LNCaP clone FGC (cell line): ENCODE measurements at regions not wholly inside any gene's neighbourhood (a gene's known extent, or its start where the extent isn't known, plus 50 kb on each side); places are given as distances from the start of the nearest gene placed in this dataset.
A peak's percentile ranks its signal among the peaks of the same experiment; 100 is the strongest.

ENCODE experiments used
- DNase-seq: peaks from one replicate; pipeline ENCODE4 v3.0.0-alpha.2; 2011; ENCODE audit warnings: low read depth
- H3K4me3 ChIP-seq: 2 replicates; pipeline ENCODE4 v1.5.1; 2011; ENCODE audit warnings: mild to moderate bottlenecking, low read depth, low read length, control low read depth
- CTCF ChIP-seq: IDR thresholded peaks from 2 replicates; pipeline ENCODE4 v1.5.1; 2012; ENCODE audit warnings: mild to moderate bottlenecking; ENCODE audit not compliant: control insufficient read depth, insufficient read depth; ENCODE audit errors: extremely low read depth

- no peak for DNase-seq
- no peak for TF ChIP-seq CTCF
These were observed 463.1 kb downstream of the TBL1XR1 start for GRCh38 chr3:176734146-176734545.

GRCh38 chr3:176724394-176724759 lies 472.9 kb downstream of the TBL1XR1 start:
- no peak overlapping the region for H3K4me3 ChIP-seq
- no peak for DNase-seq
- no peak for TF ChIP-seq CTCF

More at GRCh38 chr3:176734146-176734545, 463.1 kb downstream of the TBL1XR1 start:
- H3K4me3 ChIP-seq, result no peak overlapping the region

- no peak for TF ChIP-seq CTCF
- DNase-seq, result no peak
- no peak overlapping the region for H3K4me3 ChIP-seq
These were observed 473.4 kb downstream of the TBL1XR1 start for GRCh38 chr3:176723758-176724393.

GRCh38 chr3:176714034-176714433 lies 483.2 kb downstream of the TBL1XR1 start:
- no peak for TF ChIP-seq CTCF
- DNase-seq, result no peak
- H3K4me3 ChIP-seq, result no peak overlapping the region

GRCh38 chr3:176712191-176712590 lies 485.1 kb downstream of the TBL1XR1 start:
- TF ChIP-seq CTCF, result no peak
- no peak overlapping the region for H3K4me3 ChIP-seq
- no peak for DNase-seq

GRCh38 chr3:176699288-176699687 lies 498.0 kb downstream of the TBL1XR1 start:
- TF ChIP-seq CTCF, result no peak
- DNase-seq, result peak; percentile 21
- no peak overlapping the region for H3K4me3 ChIP-seq

GRCh38 chr3:176697284-176697889 lies 499.9 kb downstream of the TBL1XR1 start:
- no peak for DNase-seq
- no peak for TF ChIP-seq CTCF
- no peak overlapping the region for H3K4me3 ChIP-seq
